GM19035 (cell line): ENCODE measurements at regions not wholly inside any gene's neighbourhood (a gene's known extent, or its start where the extent isn't known, plus 50 kb on each side); places are given as distances from the start of the nearest gene placed in this dataset.

Experiments used
- ATAC-seq: cut with Tn5 transposase; IDR thresholded peaks from one replicate; pipeline ENCODE4 v1.9.1; 2021; ENCODE audit not compliant: unreplicated experiment

DNA sequence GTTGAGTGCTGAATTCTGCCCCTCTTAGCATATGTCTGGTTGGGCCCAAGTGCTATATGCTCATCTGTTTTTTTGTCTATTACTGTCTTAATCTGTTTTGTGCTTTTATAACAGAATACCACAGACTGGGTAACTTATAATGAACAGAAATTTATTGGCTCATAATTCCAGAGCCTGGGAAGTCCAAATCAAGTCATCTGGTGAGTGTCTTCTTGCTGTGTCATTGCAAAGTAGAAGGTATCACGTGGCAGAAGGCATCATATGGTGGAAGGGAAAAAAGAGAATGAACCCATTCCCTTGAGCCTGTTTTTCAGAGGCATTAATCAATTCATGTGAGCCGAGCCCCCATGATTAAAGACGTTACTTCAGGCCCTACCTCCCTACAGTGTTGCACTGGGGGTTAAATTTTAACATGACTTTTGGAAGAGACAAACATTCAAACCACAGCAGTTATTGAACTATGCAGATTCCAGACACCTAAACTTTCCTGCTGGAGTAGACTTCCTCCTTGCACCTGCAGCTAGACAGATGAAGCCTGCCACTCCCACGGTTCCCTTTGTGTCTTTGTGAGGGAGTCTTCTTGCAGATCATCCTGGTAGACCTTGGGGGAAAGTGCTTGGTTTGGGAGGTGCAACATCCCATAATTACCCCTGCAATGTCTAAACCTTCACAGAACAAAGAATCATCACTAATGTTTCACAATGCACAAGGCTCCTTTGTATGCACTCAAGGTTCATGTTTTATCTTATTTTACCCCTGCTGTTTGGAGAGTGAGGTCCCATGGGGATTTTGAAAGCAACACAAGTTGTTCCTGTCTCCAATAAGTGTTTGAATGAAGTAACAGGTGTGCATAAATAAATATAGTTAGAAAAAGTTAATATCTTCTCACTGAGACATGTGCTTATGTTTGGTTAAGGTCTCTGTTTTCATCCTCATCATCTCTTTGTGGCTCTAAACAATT, 64.7 kb upstream of the XCR1 start:
- no peak for ATAC-seq

DNA sequence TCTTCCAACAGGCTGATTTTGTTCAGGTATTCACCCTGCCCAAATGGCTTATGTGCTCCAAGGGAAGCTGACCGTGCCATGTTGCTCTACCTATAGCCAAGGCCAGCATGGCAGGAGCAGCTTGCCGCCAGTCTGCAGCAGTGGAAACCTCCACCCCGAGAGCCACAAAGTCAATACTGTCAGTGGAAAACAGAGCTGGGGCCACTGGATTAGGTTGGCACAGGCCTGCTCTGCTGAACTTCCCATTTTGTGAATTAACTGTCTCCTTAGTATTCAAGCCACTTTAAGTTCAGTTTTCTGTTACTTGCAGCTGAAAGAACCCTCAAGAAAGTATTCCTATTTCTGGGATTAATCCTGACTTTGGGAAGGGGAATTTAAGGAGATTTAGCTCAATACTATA, 63.8 kb upstream of the XCR1 start:
- ATAC-seq, result no peak

DNA sequence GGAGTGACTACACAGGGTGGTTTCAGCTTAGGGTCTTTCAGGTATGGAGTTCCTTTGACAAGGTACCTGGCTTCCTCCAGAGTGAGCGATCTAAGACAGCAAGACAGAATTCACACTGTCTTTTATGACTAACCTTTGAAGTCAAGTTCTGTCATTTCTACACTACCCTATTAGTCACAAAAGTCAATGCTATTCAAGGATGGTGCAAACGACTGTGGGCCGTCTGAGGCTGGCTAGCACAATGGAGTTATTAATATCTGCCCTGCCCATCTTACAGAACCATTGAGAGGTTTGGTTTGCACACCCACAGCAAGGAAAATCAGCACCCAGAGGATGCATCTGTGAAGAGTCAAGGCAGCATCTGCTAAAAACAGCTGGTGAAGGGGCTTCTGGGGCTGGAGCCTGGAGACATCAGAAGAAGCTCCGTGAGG, 62.9 kb upstream of the XCR1 start:
- no peak for ATAC-seq

DNA sequence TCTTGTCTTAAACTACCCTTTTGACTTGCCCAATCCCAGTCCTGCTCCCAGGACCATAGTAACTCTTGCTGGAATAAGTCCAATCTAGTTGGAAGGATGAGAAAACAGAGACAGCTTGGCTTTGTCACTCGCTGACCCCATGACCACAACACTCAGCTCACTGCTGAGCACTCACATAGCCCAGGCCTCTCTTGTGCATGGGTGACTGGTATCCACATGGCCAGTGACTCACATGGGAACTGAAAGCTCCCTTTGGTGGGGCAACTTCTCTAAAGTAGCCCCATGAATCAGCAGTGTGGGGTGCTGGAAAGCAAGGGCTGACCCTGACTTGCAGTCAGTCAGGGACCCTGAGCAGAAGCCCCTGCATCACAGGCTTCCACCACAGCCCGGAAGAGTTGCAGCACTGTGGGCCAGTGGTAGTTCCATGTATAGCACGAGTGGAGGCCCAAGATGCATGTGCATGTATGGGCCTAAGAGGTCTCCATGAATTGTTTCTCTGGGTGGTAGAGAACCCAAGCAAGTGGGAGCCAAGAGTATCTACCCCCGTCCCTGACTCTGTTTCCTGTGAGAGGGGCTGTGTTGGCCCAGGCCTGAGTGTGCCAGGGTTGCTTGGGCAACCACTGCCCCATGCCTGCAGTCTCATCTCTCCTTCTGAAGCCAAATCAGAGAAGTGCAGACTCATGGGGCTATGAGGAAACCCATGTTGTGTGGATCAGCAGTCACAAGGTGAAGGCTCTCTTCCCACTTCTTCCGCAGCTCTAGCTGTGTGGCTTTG, 62.1 kb upstream of the XCR1 start:
- peak; percentile 56 for ATAC-seq

DNA sequence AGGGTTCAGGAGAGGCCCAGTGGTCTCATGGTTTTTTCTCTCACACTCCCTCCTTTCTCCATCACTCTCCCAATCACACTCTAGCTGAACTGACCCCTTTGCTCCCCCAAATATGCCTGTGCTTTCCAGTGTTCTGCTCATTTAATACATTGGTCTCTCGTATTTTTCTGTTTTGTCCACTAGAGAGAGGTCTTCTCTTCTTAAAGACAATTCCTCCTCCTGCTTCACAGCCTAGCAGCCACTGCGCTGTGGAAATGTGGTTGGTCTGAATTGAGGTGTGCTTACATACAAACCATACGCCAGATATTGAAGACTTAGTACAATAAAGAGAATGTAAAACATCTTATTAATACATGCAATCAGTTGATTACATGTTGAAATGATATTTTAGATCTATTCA, 60.6 kb upstream of the XCR1 start:
- ATAC-seq, result no peak

DNA sequence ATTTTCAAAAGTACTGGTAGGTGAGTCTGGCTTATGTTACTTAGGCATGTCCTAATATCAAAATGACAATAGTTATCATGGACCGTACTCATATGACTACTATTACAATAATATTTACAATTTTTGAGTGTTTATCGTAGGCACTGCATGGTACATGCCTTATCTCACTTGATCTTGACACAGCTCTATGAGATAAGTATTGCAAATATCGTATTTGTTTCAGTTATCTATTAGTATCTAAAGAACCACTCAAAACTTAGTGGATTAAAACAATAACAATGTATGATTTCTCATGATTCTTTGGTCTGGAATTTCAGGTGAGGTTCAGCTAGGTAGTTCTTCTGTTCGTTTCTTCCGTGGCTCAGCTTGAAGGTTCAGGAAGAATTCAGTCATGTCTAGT, 59.7 kb upstream of the XCR1 start:
- no peak for ATAC-seq

DNA sequence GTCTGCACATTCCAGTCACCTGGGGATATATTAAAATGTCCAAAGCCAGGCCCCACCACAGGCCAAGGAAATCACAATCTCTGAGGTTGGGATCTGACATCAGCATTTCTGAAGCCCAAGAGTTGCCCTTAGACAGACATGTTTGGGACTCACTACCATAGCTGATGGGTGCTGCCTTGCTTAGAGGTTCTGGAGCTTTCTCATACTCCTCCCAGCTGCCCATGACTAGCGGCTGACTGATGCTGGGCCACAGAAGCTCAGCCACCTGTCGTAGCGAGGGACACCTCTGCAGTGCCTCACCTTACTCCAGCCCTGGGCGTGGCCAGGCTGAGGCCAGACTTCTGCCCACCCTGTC, 58.8 kb upstream of the XCR1 start:
- ATAC-seq, result no peak

DNA sequence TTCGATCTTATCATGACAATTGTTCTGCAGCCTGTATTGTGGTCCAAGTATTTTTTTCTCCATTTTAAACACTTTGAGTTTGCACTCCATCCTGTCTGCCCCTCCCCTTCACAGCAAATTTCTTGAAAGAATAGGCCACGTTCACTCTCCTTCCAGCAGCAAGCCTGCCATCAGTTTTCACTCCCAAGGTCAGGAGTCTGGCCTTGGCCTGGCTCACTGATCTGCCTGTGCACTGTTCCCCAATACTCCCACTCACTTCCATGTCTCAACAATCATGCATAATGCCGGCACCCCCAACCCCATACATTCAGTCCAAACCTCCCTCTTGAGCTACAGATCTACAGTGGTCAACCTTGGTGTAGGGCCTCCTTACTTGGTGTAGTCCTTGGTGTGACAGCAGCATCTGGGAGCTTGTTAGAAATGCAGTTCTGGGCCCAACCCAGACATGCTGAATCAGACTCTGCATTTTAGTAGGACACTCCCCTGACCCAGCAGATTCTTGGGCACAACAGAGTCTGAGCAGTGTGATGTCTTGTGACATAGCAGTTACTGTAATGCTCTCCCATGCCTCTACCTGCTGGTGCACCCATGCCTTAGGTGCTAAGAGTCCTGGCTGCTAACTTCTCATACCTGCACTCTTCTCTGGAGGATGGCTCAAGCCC, 58.3 kb upstream of the XCR1 start:
- ATAC-seq, result no peak

DNA sequence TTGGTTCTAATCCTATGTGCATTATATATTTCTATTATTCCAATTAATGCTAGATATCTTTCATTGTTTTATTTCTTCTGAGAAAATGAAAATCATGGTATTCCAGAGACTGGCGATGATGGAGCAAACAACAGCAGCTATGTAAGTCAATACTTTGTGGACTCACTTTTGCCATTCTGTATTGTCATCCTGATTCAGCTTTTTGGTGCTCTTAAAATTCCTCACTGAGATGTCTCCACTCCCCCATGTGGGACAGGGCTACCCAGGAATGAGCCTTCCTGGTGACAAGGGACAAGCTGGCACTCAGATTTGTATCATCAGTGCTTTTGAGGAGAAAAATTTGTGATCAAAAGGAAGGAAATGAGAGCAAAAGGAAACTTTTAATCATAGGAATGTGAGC, 56.7 kb upstream of the XCR1 start:
- ATAC-seq, result no peak

DNA sequence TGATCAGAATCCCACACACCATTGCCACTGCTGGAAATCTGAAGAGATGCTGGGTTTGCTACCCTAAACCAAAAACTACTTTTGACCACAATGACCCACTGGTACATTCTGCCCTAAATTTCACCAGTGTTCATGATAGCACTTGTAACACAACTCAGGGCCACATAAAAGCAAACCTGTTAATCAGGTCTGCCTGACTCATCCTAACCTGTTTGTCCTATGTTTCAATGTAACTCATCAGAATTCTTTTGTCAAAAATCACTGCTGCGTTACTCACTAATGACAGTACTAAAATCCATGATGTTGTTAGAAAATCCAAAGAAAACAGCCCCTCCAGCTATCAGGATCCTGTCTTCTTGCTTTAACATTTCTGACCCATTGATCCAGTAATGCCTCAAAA, 55.6 kb upstream of the XCR1 start:
- no peak for ATAC-seq

DNA sequence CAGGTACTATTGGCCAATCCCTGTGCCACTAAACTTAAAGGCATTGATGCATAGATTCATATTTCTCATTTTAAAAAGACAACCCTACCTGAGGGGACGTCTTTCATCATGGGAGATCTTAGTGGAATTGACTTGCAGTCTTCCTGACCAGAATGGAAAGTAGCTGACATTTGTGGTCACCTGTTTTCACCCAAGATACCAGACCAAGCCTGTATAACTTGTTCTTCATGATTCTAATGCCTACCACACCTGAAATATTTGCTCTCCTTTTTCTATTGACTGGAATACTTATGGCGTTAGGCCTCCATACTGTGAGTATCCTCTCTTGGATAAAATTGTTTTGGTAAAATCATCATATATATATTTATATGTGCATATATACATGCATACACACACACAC, 54.7 kb upstream of the XCR1 start:
- no peak for ATAC-seq

DNA sequence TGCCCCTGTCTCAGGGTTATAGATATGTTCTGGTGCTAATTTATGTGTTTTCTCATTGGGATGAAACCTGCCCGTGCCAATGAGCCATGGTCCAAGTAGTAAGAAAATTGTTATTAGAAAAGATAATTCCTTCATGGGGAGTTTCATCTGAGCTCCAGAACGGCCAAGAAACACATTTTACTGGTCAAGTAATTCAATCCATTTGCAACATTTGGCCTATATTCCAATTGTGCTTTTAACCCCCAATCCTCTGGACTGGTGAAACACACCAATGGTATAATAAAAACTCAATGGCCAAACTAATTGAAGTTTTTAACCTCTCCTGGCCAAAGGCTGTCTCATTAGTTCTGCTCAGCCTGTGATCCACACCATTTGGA, 53.7 kb upstream of the XCR1 start:
- no peak for ATAC-seq

DNA sequence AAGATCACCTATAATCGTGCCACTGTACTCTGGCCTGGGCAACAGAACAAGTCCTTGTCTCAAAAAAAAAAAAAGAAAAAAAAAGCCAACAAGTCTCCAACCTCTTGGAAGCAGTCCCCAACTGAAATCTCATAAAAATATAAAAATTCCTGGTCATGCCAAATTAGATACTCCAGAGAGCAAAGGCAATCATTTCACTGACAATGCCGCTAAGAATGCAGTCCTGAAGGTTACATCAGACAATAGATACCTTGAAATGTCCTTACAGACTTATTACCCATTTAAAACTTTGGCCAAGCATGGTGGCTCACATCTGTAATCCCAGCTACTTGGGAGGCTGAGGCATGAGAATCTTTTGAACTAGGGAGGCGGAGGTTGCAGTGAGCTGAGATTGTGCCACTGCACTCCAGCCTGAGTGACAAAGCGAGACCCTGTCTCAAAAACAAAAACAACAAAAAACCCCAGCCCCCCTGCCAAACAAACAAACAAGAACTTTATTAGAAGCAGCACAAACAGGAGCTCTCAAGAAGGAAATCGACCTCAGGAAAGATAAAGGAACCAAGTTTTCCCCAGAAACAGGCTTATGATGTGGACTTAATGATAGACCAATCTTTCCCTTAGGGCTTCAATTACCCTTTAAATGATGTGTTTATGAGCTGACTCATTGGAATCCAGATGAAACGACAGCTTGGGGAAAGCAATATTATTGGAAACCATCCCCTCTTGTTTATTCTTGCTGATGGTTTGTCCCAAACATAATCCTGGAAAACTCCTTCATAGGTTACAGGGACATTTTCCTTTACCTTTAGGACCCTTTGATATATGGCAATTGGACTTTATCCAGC, 53.1 kb upstream of the XCR1 start:
- ATAC-seq, result no peak

DNA sequence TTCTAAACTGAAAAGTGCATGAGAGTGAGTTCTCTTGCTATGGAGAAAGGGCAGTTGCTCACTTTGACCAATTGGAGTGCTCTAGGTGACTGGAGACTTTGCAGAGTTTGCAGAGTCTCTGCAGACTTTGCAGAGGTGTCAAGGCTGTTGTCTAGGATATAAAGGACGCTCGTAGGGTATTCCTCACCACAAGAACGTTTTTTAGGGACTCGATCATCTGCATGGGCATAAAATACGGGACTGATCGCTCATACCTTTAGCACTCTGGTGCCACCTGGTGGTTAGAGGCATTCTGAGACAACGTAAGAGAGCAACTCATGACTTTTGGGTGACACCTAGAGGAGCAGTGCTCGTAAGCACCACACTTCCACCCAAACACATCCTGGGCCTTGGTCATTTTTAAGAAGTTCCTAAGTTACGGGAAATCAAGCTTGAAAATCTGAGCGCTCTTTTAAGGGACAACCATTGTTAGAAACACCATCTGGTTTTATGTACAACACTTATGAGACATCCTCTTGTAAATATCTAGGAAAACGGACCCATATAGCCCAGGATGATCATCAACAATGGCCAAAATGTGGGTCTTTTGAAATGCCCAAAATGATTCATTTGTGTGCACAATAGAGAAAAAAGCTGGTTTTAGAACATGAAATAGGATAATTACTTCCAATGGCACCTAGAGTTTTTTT, 51.6 kb upstream of the XCR1 start:
- ATAC-seq, result peak; percentile 86
